HCT116 (cell line): ENCODE measurements at regions not wholly inside any gene's neighbourhood (a gene's known extent, or its start where the extent isn't known, plus 50 kb on each side); places are given as distances from the start of the nearest gene placed in this dataset.

Experiments used
- ATAC-seq: fragments of 200-7000 bp; cut with Tn5 transposase; 2 replicates; pipeline ENCODE4 v1.9.1; 2020; ENCODE audit warnings: mild to moderate bottlenecking, moderate library complexity
- BruUV-seq: library from RNA; stranded (reverse); fragments of 400-500 nt; replicated peaks from 2 replicates; lab custom pipeline; 2021; lab: Mats Ljungman, UMichigan
- CTCF ChIA-PET: fragments of 300-600 bp; sonication (Branson Sonifier 250); formaldehyde crosslinking; loops from one replicate; lab custom pipeline; 2021; ENCODE audit warnings: antibody characterized with exemption; lab: Charles Lee
- POLR2A ChIA-PET: fragments of 300-600, 350-600 bp; sonication (Branson Sonifier 250); formaldehyde crosslinking; loops from one replicate; lab custom pipeline; 2021; ENCODE audit warnings: antibody characterized with exemption; lab: Charles Lee
- RAD21 ChIA-PET, 2 experiments: fragments of 300-600 bp; sonication (Branson Sonifier 250); formaldehyde crosslinking; loops; one replicate each; lab custom pipeline; 2023; ENCODE audit warnings: low total read pairs in 2 of 2; ENCODE audit not compliant: uncharacterized antibody in 2 of 2, unreplicated experiment in 2 of 2, low non-redundant PET in 1 of 2; lab: Charles Lee
- DNase-seq: peaks from one replicate; pipeline ENCODE4 v3.0.0-alpha.2; 2010; ENCODE audit warnings: low read depth, low spot score
- H2AFZ ChIP-seq: fragments of 200-600 bp; shearing (Covaris generic), sonication (generic); 2 replicates; pipeline ENCODE4 v1.6.1; 2017; ENCODE audit warnings: low read depth, mixed run types, mixed read lengths, antibody characterized with exemption, low read length; ENCODE audit not compliant: poor library complexity, severe bottlenecking
- H3K27ac ChIP-seq: 2 replicates; pipeline ENCODE4 v1.5.1; 2012; ENCODE audit warnings: low read depth, low read length
- H3K27me3 ChIP-seq: fragments of 200-600 bp; sonication (generic); 2 replicates; pipeline ENCODE4 v1.6.1; 2016; ENCODE audit warnings: mixed run types, low read length, mixed read lengths; ENCODE audit not compliant: insufficient read depth
- H3K36me3 ChIP-seq, 2 experiments: fragments of 200-500 bp in 1 of 2; fragments of 200-600 bp in 1 of 2; sonication (Bioruptor generic) in 1 of 2; sonication (generic) in 1 of 2; 2 replicates each; pipeline versions ENCODE4 v1.5.1 to v1.6.1; 2014 to 2016; ENCODE audit warnings: low read length in 2 of 2, inconsistent platforms in 1 of 2, mixed read lengths in 1 of 2, mixed run types in 1 of 2; ENCODE audit not compliant: insufficient read depth in 2 of 2, control insufficient read depth in 1 of 2
- H3K4me1 ChIP-seq, 2 experiments: fragments of 200-600 bp in 1 of 2; sonication (generic) in 1 of 2; 2 replicates each; pipeline versions ENCODE4 v1.5.1 to v1.6.1; 2012 to 2017; ENCODE audit warnings: low read length in 2 of 2, inconsistent platforms in 1 of 2, mild to moderate bottlenecking in 1 of 2, mixed read lengths in 1 of 2, mixed run types in 1 of 2, moderate library complexity in 1 of 2; ENCODE audit not compliant: insufficient read depth in 2 of 2, control insufficient read depth in 1 of 2
- H3K4me2 ChIP-seq: fragments of 200-600 bp; sonication (generic); 2 replicates; pipeline ENCODE4 v1.6.1; 2017; ENCODE audit warnings: mixed run types, low read length, mixed read lengths
- H3K4me3 ChIP-seq, 2 experiments: fragments of 200-600 bp in 1 of 2; sonication (generic) in 1 of 2; replicated peaks in 1 of 2; 2 replicates each; pipeline ENCODE4 v1.5.1; 2011 to 2016; ENCODE audit warnings: low read length in 2 of 2, control low read depth in 1 of 2, low read depth in 1 of 2, mild to moderate bottlenecking in 1 of 2, mixed read lengths in 1 of 2, mixed run types in 1 of 2
- H3K79me2 ChIP-seq: fragments of 200-600 bp; sonication (generic); 2 replicates; pipeline ENCODE4 v1.6.1; 2017; ENCODE audit warnings: mild to moderate bottlenecking, mixed run types, low read length, moderate library complexity, mixed read lengths; ENCODE audit not compliant: insufficient read depth
- H3K9ac ChIP-seq: fragments of 200-600 bp; sonication (generic); 2 replicates; pipeline ENCODE4 v1.6.1; 2016; ENCODE audit warnings: low read length, mixed read lengths
- H3K9me2 ChIP-seq: fragments of 200-600 bp; sonication (generic), shearing (Covaris generic); 2 replicates; pipeline ENCODE4 v1.6.1; 2017; ENCODE audit warnings: mixed run types, mild to moderate bottlenecking, moderate library complexity; ENCODE audit not compliant: insufficient read depth
- H3K9me3 ChIP-seq, 2 experiments: fragments of 200-500 bp in 1 of 2; fragments of 200-600 bp in 1 of 2; sonication (Bioruptor generic) in 1 of 2; sonication (generic) in 1 of 2; 2 replicates each; pipeline ENCODE4 v1.6.1; 2014 to 2017; ENCODE audit warnings: low read length in 2 of 2, mixed read lengths in 2 of 2, inconsistent platforms in 1 of 2, low read depth in 1 of 2, mild to moderate bottlenecking in 1 of 2, mixed run types in 1 of 2, moderate library complexity in 1 of 2; ENCODE audit not compliant: control insufficient read depth in 1 of 2, insufficient read depth in 1 of 2
- H4K20me1 ChIP-seq: fragments of 200-600 bp; sonication (generic), shearing (Covaris generic); 2 replicates; pipeline ENCODE4 v1.6.1; 2017; ENCODE audit warnings: mixed run types, mild to moderate bottlenecking, moderate library complexity; ENCODE audit not compliant: insufficient read depth
- ATF3 ChIP-seq: IDR thresholded peaks from 2 replicates; pipeline ENCODE4 v1.6.1; 2012
- CBX3 ChIP-seq: IDR thresholded peaks from 2 replicates; pipeline ENCODE4 v1.6.1; 2012; ENCODE audit warnings: low read depth
- CTCF ChIP-seq, 3 experiments: fragments of 200-600 bp in 1 of 3; sonication (generic) in 1 of 3; IDR thresholded peaks in 2 of 3; conservative IDR thresholded peaks in 1 of 3; 2 replicates each; pipeline ENCODE4 v1.5.1; 2012 to 2017; ENCODE audit warnings: low read depth in 2 of 3, low read length in 2 of 3, antibody characterized with exemption in 1 of 3, borderline replicate concordance in 1 of 3, control low read depth in 1 of 3, mild to moderate bottlenecking in 1 of 3, mixed read lengths in 1 of 3, mixed run types in 1 of 3, moderate library complexity in 1 of 3; ENCODE audit not compliant: insufficient read depth in 1 of 3
- EGR1 ChIP-seq: IDR thresholded peaks from 2 replicates; pipeline ENCODE4 v1.6.1; 2012; ENCODE audit warnings: low read depth
- EZH2phosphoT487 ChIP-seq: fragments of 200-600 bp; IDR thresholded peaks from 2 replicates; pipeline ENCODE4 v1.6.1; 2018; ENCODE audit warnings: antibody characterized with exemption, borderline replicate concordance
- FOSL1 ChIP-seq: IDR thresholded peaks from 2 replicates; pipeline ENCODE4 v1.6.1; 2012; ENCODE audit warnings: low read depth
- JUND ChIP-seq: IDR thresholded peaks from 2 replicates; pipeline ENCODE4 v1.6.1; 2012
- MAX ChIP-seq: IDR thresholded peaks from 2 replicates; pipeline ENCODE4 v1.6.1; 2012
- POLR2A ChIP-seq: IDR thresholded peaks from 2 replicates; pipeline ENCODE4 v1.7.0; 2011; ENCODE audit warnings: borderline replicate concordance; ENCODE audit not compliant: insufficient read depth, insufficient read length; ENCODE audit errors: extremely low read depth
- SIN3A ChIP-seq: IDR thresholded peaks from 2 replicates; pipeline ENCODE4 v1.6.1; 2012; ENCODE audit warnings: low read depth
- SP1 ChIP-seq: IDR thresholded peaks from 2 replicates; pipeline ENCODE4 v1.6.1; 2012; ENCODE audit warnings: low read depth
- SRF ChIP-seq: IDR thresholded peaks from 2 replicates; pipeline ENCODE4 v1.6.1; 2012; ENCODE audit warnings: low read depth
- ZBTB33 ChIP-seq: IDR thresholded peaks from 2 replicates; pipeline ENCODE4 v1.6.1; 2011; ENCODE audit warnings: mild to moderate bottlenecking, low read length, moderate library complexity; ENCODE audit not compliant: insufficient replicate concordance; ENCODE audit errors: extremely low read depth
- ZFX ChIP-seq: fragments of 450-650 bp; IDR thresholded peaks from 2 replicates; pipeline ENCODE4 v1.6.1; 2017
- ZNF274 ChIP-seq: fragments of 200-500 bp; sonication (Bioruptor generic); IDR thresholded peaks from 2 replicates; pipeline ENCODE4 v1.6.1; 2014; ENCODE audit warnings: mild to moderate bottlenecking, low read depth, low read length, inconsistent platforms
- intact Hi-C: fragments of 100-400 bp; cut with micrococcal nuclease; formaldehyde crosslinking; loops from 2 replicates; pipeline ENCODE4 v1.10.0; 2022

- Histone ChIP-seq H3K36me3 (no peaks in the 10 kb centered on the region), H2AFZ (no peak overlapping the region), H3K9me2 (no peaks in the 10 kb centered on the region), H3K79me2 (no peaks in the 10 kb centered on the region), H3K4me3 (no peak overlapping the region), H3K9ac (no peak overlapping the region), H3K4me1 (no peaks in the 10 kb centered on the region), H3K9me3 (no peaks in the 10 kb centered on the region), H4K20me1 (no peaks in the 10 kb centered on the region), H3K4me2 (no peak overlapping the region), H3K27me3 (no peaks in the 10 kb centered on the region), H3K27ac (no peak overlapping the region)
- ATAC-seq (no peak), DNase-seq (no peak)
- no TSS peak for BruUV-seq
- POLR2A ChIA-PET, result no interaction called here
- RAD21 ChIA-PET, result no interaction called here
- intact Hi-C loops, result no loop called here
- CTCF ChIA-PET, result no interaction called here
- no peak for TF ChIP-seq JUND
- TF ChIP-seq ZNF274, result no peak
- no peak for TF ChIP-seq SRF
- TF ChIP-seq FOSL1, result no peak
- no peak for TF ChIP-seq CBX3
- TF ChIP-seq EZH2phosphoT487, result no peak
- TF ChIP-seq ZBTB33, result no peak
- no peak for TF ChIP-seq ATF3
- TF ChIP-seq MAX, result no peak
- no peak for TF ChIP-seq EGR1
- TF ChIP-seq SP1, result no peak
- no peak for TF ChIP-seq CTCF (IDR thresholded peaks at IDR 0.05 in 2 of 3, conservative IDR thresholded peaks at IDR 0.05 in 1 of 3; ENCODE audit: borderline replicate concordance in 1 of 3, insufficient read depth in 1 of 3, low read depth in 2 of 3, low read length in 2 of 3)
- no peak for TF ChIP-seq SIN3A
- TF ChIP-seq POLR2A, result no peak
- TF ChIP-seq ZFX, result no peak
Observed at GRCh38 chr3:30393079-30393478, 213.3 kb upstream of the TGFBR2 start.
